ENCODE measurements at regions not wholly inside any gene's neighbourhood (a gene's known extent, or its start where the extent isn't known, plus 50 kb on each side); places are given as distances from the start of the nearest gene placed in this dataset.

DNA sequence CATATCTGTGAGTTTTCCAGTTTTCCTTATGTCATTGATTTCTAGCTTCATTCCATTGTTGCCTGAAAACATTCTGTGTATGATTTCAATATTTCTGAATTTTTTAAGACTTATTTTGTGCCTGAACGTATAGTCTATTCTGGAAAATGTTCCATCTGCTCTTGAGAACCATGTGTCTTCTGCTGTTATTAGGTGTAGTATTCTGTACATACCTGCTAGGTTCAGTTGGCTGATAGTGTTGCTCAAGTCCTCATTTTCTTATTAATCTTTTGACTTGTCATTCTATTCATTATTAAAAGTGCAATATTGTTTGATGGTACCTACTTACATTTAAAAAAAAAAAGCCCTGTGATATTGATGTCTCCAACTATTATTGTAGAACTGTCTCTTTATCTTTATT lies 869.8 kb upstream of the MAN1A1 start:
- Histone ChIP-seq H3K4me3 (no peak overlapping the region), H3K4me1 (no peaks in the 10 kb centered on the region), H3K36me3 (replicated peaks in 1 of 2; ENCODE audit: insufficient read depth in 1 of 2, low read depth in 2 of 2) (no peaks in the 10 kb centered on the region), H3K27ac (no peak overlapping the region), H3K9me3 (no peaks in the 10 kb centered on the region), H3K27me3 (no peaks in the 10 kb centered on the region)
- TF ChIP-seq, protein P1, sequence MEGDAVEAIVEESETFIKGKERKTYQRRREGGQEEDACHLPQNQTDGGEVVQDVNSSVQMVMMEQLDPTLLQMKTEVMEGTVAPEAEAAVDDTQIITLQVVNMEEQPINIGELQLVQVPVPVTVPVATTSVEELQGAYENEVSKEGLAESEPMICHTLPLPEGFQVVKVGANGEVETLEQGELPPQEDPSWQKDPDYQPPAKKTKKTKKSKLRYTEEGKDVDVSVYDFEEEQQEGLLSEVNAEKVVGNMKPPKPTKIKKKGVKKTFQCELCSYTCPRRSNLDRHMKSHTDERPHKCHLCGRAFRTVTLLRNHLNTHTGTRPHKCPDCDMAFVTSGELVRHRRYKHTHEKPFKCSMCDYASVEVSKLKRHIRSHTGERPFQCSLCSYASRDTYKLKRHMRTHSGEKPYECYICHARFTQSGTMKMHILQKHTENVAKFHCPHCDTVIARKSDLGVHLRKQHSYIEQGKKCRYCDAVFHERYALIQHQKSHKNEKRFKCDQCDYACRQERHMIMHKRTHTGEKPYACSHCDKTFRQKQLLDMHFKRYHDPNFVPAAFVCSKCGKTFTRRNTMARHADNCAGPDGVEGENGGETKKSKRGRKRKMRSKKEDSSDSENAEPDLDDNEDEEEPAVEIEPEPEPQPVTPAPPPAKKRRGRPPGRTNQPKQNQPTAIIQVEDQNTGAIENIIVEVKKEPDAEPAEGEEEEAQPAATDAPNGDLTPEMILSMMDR (IDR thresholded peaks at IDR 0.05): no peak
- TF ChIP-seq POLR2A (IDR thresholded peaks at IDR 0.05): no peak
- DNase-seq (no peak), ATAC-seq (no peak)
- 56 to 67% methylated on average over 1 of the region's 1 CpG for WGBS, 2 donors
- intact Hi-C loops (cut with DNase I): no loop called here

DNA sequence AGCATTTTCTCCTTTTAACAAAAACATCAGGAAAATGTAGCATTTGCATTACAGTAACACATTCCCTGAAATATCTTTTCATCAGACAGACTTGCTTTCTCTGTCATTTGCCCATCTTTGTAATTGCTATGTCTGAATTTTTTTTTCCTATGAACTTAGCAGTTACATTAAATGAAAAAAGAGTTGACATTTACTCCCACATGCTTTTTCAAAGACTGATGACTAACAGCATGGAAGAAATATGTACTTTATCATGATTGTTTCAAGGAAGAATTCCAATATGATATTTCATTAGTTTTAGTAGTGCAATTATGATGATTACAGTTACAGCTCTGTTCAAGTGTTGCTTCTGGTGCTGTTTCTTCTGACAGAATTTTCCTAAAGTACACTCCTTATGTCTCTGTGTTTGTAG lies 864.5 kb upstream of the MAN1A1 start:
- DNase-seq (no peak), ATAC-seq (no peak)
- TF ChIP-seq, protein P1 (IDR thresholded peaks at IDR 0.05): no peak
- TF ChIP-seq POLR2A (IDR thresholded peaks at IDR 0.05): no peak
- H3K27ac ChIP-seq: no peak overlapping the region
- H3K9me3 ChIP-seq: no peaks in the 10 kb centered on the region
- peaks cover 4% of the 10 kb centered on the region for H3K4me1 ChIP-seq
- H3K27me3 ChIP-seq: no peaks in the 10 kb centered on the region
- no peaks in the 10 kb centered on the region for H3K36me3 ChIP-seq (replicated peaks in 1 of 2; ENCODE audit: insufficient read depth in 1 of 2, low read depth in 2 of 2)
- H3K4me3 ChIP-seq: no peak overlapping the region
- intact Hi-C loops (cut with DNase I): no loop called here

DNA sequence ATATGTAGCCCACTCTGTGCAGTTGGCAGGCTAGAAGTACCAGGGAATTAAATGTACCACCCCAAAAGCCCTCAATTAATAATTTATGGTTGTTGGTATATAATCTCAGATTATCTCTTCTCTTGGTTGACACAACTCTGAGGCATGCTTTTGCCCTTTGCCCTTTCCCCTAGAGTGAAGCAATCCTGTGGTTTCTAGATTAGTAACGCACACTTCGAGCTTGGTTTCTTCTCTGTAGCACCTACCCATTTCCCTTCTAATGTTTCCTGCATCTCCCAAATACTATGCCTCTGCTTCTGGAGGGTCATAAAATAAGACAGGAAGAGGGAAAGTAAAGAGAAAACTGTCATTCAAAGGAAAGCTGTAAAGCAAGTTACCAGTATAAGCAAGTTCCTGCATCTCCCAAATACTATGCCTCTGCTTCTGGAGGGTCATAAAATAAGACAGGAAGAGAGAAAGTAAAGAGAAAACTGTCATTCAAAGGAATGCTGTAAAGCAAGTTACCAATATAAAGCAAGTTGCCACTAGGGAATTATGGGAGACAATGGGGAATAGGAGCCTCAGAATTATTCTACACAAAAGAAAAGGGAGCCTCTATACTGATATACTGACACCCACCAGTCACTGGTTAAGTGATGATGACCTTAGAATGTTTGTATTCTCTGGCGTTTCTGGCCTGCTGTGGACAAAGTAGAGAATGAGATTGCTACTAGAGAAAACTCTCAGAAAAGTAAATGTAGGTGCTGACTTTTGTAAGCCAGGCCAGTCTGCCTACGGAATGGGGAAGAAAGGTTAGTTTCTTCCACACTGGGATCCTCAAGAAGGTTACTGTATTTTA lies 862.6 kb upstream of the MAN1A1 start:
- DNase-seq: no peak
- WGBS, 2 donors: 29 to 39% methylated on average over 4 of the region's 4 CpGs
- no peaks in the 10 kb centered on the region for H3K36me3 ChIP-seq (replicated peaks in 1 of 2; ENCODE audit: insufficient read depth in 1 of 2, low read depth in 2 of 2)
- intact Hi-C loops (cut with DNase I): no loop called here
- TF ChIP-seq, protein P1 (IDR thresholded peaks at IDR 0.05): no peak
- TF ChIP-seq POLR2A (IDR thresholded peaks at IDR 0.05): no peak
- ATAC-seq: no peak
- peaks cover 4% of the 10 kb centered on the region for H3K4me1 ChIP-seq
- no peaks in the 10 kb centered on the region for H3K27me3 ChIP-seq
- H3K4me3 ChIP-seq: no peak overlapping the region
- no peaks in the 10 kb centered on the region for H3K9me3 ChIP-seq
- no peak overlapping the region for H3K27ac ChIP-seq

DNA sequence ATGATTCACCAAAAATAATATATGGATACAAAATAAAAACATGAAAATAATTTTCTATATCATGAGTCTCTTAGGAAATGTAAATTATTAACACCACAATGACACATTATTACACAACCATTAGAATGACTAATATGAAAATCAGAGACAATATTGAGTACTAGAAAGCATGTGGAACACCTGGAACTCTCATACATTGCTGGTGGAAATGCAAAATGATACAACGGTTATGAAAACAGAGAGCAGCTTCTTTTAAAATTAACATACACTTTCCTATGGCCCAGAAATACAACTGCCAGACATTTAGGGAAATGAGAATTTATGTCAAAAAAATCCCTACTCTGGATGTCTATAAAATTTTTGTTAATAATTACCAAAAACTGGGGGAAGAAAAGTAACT lies 853.3 kb upstream of the MAN1A1 start:
- TF ChIP-seq, protein P1 (IDR thresholded peaks at IDR 0.05): no peak
- TF ChIP-seq POLR2A (IDR thresholded peaks at IDR 0.05): no peak
- DNase-seq: no peak
- WGBS, 2 donors: 52% methylated on average over 1 of the region's 1 CpG
- intact Hi-C loops (cut with DNase I): no loop called here
- Histone ChIP-seq H3K27me3 (no peaks in the 10 kb centered on the region), H3K27ac (no peak overlapping the region), H3K9me3 (no peaks in the 10 kb centered on the region), H3K4me1 (no peaks in the 10 kb centered on the region), H3K36me3 (replicated peaks in 1 of 2; ENCODE audit: insufficient read depth in 1 of 2, low read depth in 2 of 2) (no peaks in the 10 kb centered on the region), H3K4me3 (no peak overlapping the region)
- ATAC-seq: no peak

DNA sequence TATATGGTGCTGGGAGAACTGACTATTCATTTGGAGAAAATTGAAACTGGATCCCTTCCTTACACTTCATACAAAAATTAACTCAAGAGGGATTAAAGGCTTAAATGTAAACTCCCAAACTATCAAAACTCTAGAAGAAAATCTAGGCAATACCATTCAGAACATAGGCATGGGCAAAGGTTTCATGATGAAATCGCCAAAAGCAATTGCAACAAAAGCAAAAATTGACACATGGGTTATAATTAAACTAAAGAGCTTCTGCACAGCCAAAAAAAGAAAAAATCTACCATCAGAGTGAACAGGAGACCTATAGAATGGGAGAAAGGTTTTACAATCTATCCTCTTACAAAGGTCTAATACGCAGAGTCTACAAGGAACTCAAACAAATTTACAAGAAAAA lies 851.3 kb upstream of the MAN1A1 start:
- 86 to 91% methylated on average over 2 of the region's 2 CpGs for WGBS, 2 donors
- Histone ChIP-seq H3K27me3 (no peaks in the 10 kb centered on the region), H3K9me3 (no peaks in the 10 kb centered on the region), H3K27ac (no peak overlapping the region), H3K4me1 (no peaks in the 10 kb centered on the region), H3K4me3 (no peak overlapping the region), H3K36me3 (replicated peaks in 1 of 2; ENCODE audit: insufficient read depth in 1 of 2, low read depth in 2 of 2) (no peaks in the 10 kb centered on the region)
- intact Hi-C loops (cut with DNase I): no loop called here
- ATAC-seq (no peak), DNase-seq (no peak)
- TF ChIP-seq, protein P1 (IDR thresholded peaks at IDR 0.05): no peak
- no peak for TF ChIP-seq POLR2A (IDR thresholded peaks at IDR 0.05)

Data from body of pancreas (tissue), 4 donors.